PC-3 (cell line): ENCODE measurements at regions not wholly inside any gene's neighbourhood (a gene's known extent, or its start where the extent isn't known, plus 50 kb on each side); places are given as distances from the start of the nearest gene placed in this dataset.
"Not testable (repeated sequence)": the region's sequence is repeated elsewhere in the genome, so short reads cannot be mapped to it uniquely, and the experiment has no call there.

Experiments used
- ATAC-seq: fragments of 200-7000 bp; cut with Tn5 transposase; 2 replicates; pipeline ENCODE4 v1.9.1; 2020; ENCODE audit warnings: mild to moderate bottlenecking, moderate library complexity
- BruUV-seq: library from RNA; stranded (reverse); fragments of 400-500 nt; replicated peaks from 2 replicates; lab custom pipeline; 2021; lab: Mats Ljungman, UMichigan
- CTCF ChIA-PET: fragments of 300-600 bp; sonication (Branson Sonifier 250); formaldehyde crosslinking; loops from one replicate; lab custom pipeline; 2022; ENCODE audit warnings: antibody characterized with exemption; lab: Charles Lee
- POLR2A ChIA-PET: fragments of 300-600 bp; sonication (Branson Sonifier 250); formaldehyde crosslinking; loops from one replicate; lab custom pipeline; 2022; ENCODE audit warnings: antibody characterized with exemption; ENCODE audit not compliant: unreplicated experiment; lab: Charles Lee
- DNase-seq: peaks from one replicate; pipeline ENCODE4 v3.0.0-alpha.2; 2015
- H2AFZ ChIP-seq: fragments of 300-600 bp; sonication (generic); 2 replicates; pipeline ENCODE4 v1.6.0; 2016; ENCODE audit warnings: antibody characterized with exemption, low read length
- H3F3A ChIP-seq: fragments of 300-600 bp; sonication (generic); one replicate; pipeline ENCODE4 v1.6.0; 2017; ENCODE audit warnings: antibody characterized with exemption, low read length, control low read depth, mild to moderate bottlenecking; ENCODE audit not compliant: unreplicated experiment
- H3K27ac ChIP-seq: fragments of 300-600 bp; sonication (generic); 2 replicates; pipeline ENCODE4 v1.5.1; 2016; ENCODE audit warnings: mild to moderate bottlenecking, low read length
- H3K27me3 ChIP-seq: fragments of 300-600 bp; sonication (generic); 2 replicates; pipeline ENCODE4 v1.6.1; 2016; ENCODE audit warnings: low read length, mixed read lengths
- H3K36me3 ChIP-seq: fragments of 300-600 bp; sonication (generic); 2 replicates; pipeline ENCODE4 v1.6.1; 2016; ENCODE audit warnings: low read depth, mixed run types, low read length, mixed read lengths
- H3K4me1 ChIP-seq: fragments of 300-600 bp; sonication (generic); 2 replicates; pipeline ENCODE4 v1.5.1; 2016; ENCODE audit warnings: low read length; ENCODE audit not compliant: insufficient read depth
- H3K4me2 ChIP-seq: fragments of 300-600 bp; sonication (generic); 2 replicates; pipeline ENCODE4 v1.6.0; 2016; ENCODE audit warnings: low read length
- H3K4me3 ChIP-seq: fragments of 300-600 bp; sonication (generic); 2 replicates; pipeline ENCODE4 v1.5.1; 2016; ENCODE audit warnings: mild to moderate bottlenecking, low read length, mixed read lengths
- H3K79me2 ChIP-seq: fragments of 300-600 bp; sonication (generic); 2 replicates; pipeline ENCODE4 v1.6.1; 2017; ENCODE audit warnings: low read length, mixed read lengths
- H3K9ac ChIP-seq: fragments of 300-600 bp; sonication (generic); 2 replicates; pipeline ENCODE4 v1.6.0; 2016; ENCODE audit warnings: mild to moderate bottlenecking, low read length
- H3K9me2 ChIP-seq: fragments of 300-600 bp; sonication (generic); replicated peaks from 2 replicates; pipeline ENCODE4 v1.6.1; 2016; ENCODE audit warnings: mixed run types, low read length, mixed read lengths
- H3K9me3 ChIP-seq: fragments of 300-600 bp; sonication (generic); 2 replicates; pipeline ENCODE4 v1.6.1; 2016; ENCODE audit warnings: low read length, mixed read lengths
- H4K20me1 ChIP-seq: fragments of 300-600 bp; sonication (generic); 2 replicates; pipeline ENCODE4 v1.6.1; 2016; ENCODE audit warnings: low read length, mixed read lengths
- CTCF ChIP-seq: fragments of 300-600 bp; sonication (generic); conservative IDR thresholded peaks from 2 replicates; pipeline ENCODE4 v1.5.1; 2017; ENCODE audit warnings: antibody characterized with exemption, low read depth, mild to moderate bottlenecking, low read length
- EZH2 ChIP-seq: fragments of 300-600 bp; sonication (generic); IDR thresholded peaks from one replicate; pipeline ENCODE4 v1.6.1; 2017; ENCODE audit warnings: antibody characterized with exemption, mild to moderate bottlenecking, low read length; ENCODE audit not compliant: unreplicated experiment
- EZH2phosphoT487 ChIP-seq: fragments of 300-600 bp; sonication (generic); IDR thresholded peaks from 2 replicates; pipeline ENCODE4 v1.6.1; 2018; ENCODE audit warnings: mild to moderate bottlenecking, antibody characterized with exemption, low read length, borderline replicate concordance
- intact Hi-C: fragments of 100-400 bp; cut with micrococcal nuclease; formaldehyde crosslinking; loops from 2 replicates; pipeline ENCODE4 v1.9.0; 2023

- POLR2A ChIA-PET, result no interaction called here
- H3K4me1 ChIP-seq, result no peaks in the 10 kb centered on the region
- H2AFZ ChIP-seq, result no peak overlapping the region
- no peak overlapping the region for H3K4me2 ChIP-seq
- no peak overlapping the region for H3K4me3 ChIP-seq
- no peaks in the 10 kb centered on the region for H3K27me3 ChIP-seq
- H3K79me2 ChIP-seq, result no peaks in the 10 kb centered on the region
- H3K9me2 ChIP-seq, result no peaks in the 10 kb centered on the region
- no peaks in the 10 kb centered on the region for H3F3A ChIP-seq
- intact Hi-C loops, result no loop called here
- DNase-seq (no peak), ATAC-seq (no peak)
- H4K20me1 ChIP-seq, result no peaks in the 10 kb centered on the region
- no peaks in the 10 kb centered on the region for H3K36me3 ChIP-seq
- H3K9me3 ChIP-seq, result no peaks in the 10 kb centered on the region
- no peak overlapping the region for H3K9ac ChIP-seq
- CTCF ChIA-PET, result no interaction called here
- H3K27ac ChIP-seq, result no peak overlapping the region
- TF ChIP-seq EZH2phosphoT487 (no peak), CTCF (no peak), EZH2 (no peak)
- no TSS peak for BruUV-seq
These were observed 164.9 kb downstream of the C16orf95 start for GRCh38 chr16:87152221-87152755.

- no peaks in the 10 kb centered on the region for H3K9me3 ChIP-seq
- no peaks in the 10 kb centered on the region for H3K9me2 ChIP-seq
- no peak overlapping the region for H2AFZ ChIP-seq
- intact Hi-C loops, result no loop called here
- no peaks in the 10 kb centered on the region for H3K79me2 ChIP-seq
- no peaks in the 10 kb centered on the region for H3K36me3 ChIP-seq
- ATAC-seq (no peak), DNase-seq (no peak)
- H3K27me3 ChIP-seq, result no peaks in the 10 kb centered on the region
- H3K4me1 ChIP-seq, result no peaks in the 10 kb centered on the region
- ChIA-PET POLR2A (no interaction called here), CTCF (no interaction called here)
- no peak overlapping the region for H3K9ac ChIP-seq
- BruUV-seq, result no TSS peak
- H3K4me2 ChIP-seq, result no peak overlapping the region
- H3K27ac ChIP-seq, result no peak overlapping the region
- H3K4me3 ChIP-seq, result no peak overlapping the region
- TF ChIP-seq CTCF (no peak), EZH2 (no peak), EZH2phosphoT487 (no peak)
- no peaks in the 10 kb centered on the region for H3F3A ChIP-seq
- H4K20me1 ChIP-seq, result no peaks in the 10 kb centered on the region
These were observed 163.9 kb downstream of the C16orf95 start for GRCh38 chr16:87153326-87153725.

GRCh38 chr16:87155315-87155714, 161.9 kb downstream of the C16orf95 start:
- intact Hi-C loops, H4K20me1 ChIP-seq, BruUV-seq: not testable (repeated sequence)

More at GRCh38 chr16:87155315-87155714, 161.9 kb downstream of the C16orf95 start:
- H3F3A ChIP-seq, H3K4me3 ChIP-seq, DNase-seq, H3K27me3 ChIP-seq, H3K4me2 ChIP-seq, H3K9ac ChIP-seq, H3K27ac ChIP-seq, H3K9me3 ChIP-seq, H2AFZ ChIP-seq, H3K9me2 ChIP-seq, H3K4me1 ChIP-seq, H3K36me3 ChIP-seq, H3K79me2 ChIP-seq, ATAC-seq, CTCF ChIA-PET, POLR2A ChIA-PET: not testable (repeated sequence)
